ENCODE measurements at regions not wholly inside any gene's neighbourhood (a gene's known extent, or its start where the extent isn't known, plus 50 kb on each side); places are given as distances from the start of the nearest gene placed in this dataset.

GRCh38 chr14:97977651-97978261 is 1180.6 kb downstream of the VRK1 start:
- no peak overlapping the region for H3K4me3 ChIP-seq (ENCODE audit: low read depth, low read length)
- POLR2A ChIA-PET = no interaction called here

GRCh38 chr14:97978341-97978740 is 1181.2 kb downstream of the VRK1 start:
- H3K36me3 ChIP-seq (ENCODE audit: control insufficient read depth in 2 of 2, insufficient read depth in 1 of 2, low read length in 2 of 2) = no peaks in the 10 kb centered on the region
- no peak overlapping the region for H3K27ac ChIP-seq (ENCODE audit: extremely low read depth, low read depth, low read length)
- no peak overlapping the region for H3K4me3 ChIP-seq (ENCODE audit: low read depth, low read length)
- ChIA-PET POLR2A (no interaction called here), CTCF (interaction anchor here (0.6 to 1.3 kb wide), 10 partner anchors 16 to 1294 kb away, joined by 3 to 6 read pairs (median 3); partner anchors contain the start of gene BCL11B)
- H3K4me1 ChIP-seq (ENCODE audit: control insufficient read depth, insufficient read depth, low read length) = no peaks in the 10 kb centered on the region
- H3K9me3 ChIP-seq (ENCODE audit: control insufficient read depth, insufficient read depth, low read depth, low read length) = no peaks in the 10 kb centered on the region
- TF ChIP-seq ZSCAN18 (tag by site-specific recombination; IDR thresholded peaks at IDR 0.05) (no peak), ZNF510 (tag by site-specific recombination; IDR thresholded peaks at IDR 0.05; ENCODE audit: insufficient replicate concordance) (no peak), ZNF280C (tag by site-specific recombination; IDR thresholded peaks at IDR 0.05) (no peak), SCRT1 (tag by site-specific recombination; IDR thresholded peaks at IDR 0.05; ENCODE audit: borderline replicate concordance) (no peak), ZNF677 (tag by site-specific recombination; IDR thresholded peaks at IDR 0.05) (no peak), ZNF324 (tag by site-specific recombination; IDR thresholded peaks at IDR 0.05) (no peak), ZSCAN30 (tag by site-specific recombination; IDR thresholded peaks at IDR 0.05) (no peak), GFI1B (tag by site-specific recombination; IDR thresholded peaks at IDR 0.05) (no peak), ZNF2 (tag by site-specific recombination; IDR thresholded peaks at IDR 0.05) (no peak), ZNF426 (tag by site-specific recombination; IDR thresholded peaks at IDR 0.05) (no peak), ZNF747 (tag by site-specific recombination; IDR thresholded peaks at IDR 0.05) (no peak)

More at GRCh38 chr14:97977651-97978261, 1180.6 kb downstream of the VRK1 start:
- no peak overlapping the region for H3K27ac ChIP-seq (ENCODE audit: extremely low read depth, low read depth, low read length)
- CTCF ChIA-PET = interaction anchor here (0.6 to 1.3 kb wide), 6 partner anchors 15 to 1294 kb away, joined by 3 read pairs; partner anchors contain the start of gene BCL11B
- no peaks in the 10 kb centered on the region for H3K4me1 ChIP-seq (ENCODE audit: control insufficient read depth, insufficient read depth, low read length)
- no peaks in the 10 kb centered on the region for H3K36me3 ChIP-seq (ENCODE audit: control insufficient read depth in 2 of 2, insufficient read depth in 1 of 2, low read length in 2 of 2)
- TF ChIP-seq SETDB1 (IDR thresholded peaks at IDR 0.05; ENCODE audit: insufficient read length, low read length) = no peak
- no peak for TF ChIP-seq AEBP2 (tag by site-specific recombination; IDR thresholded peaks at IDR 0.05; ENCODE audit: borderline replicate concordance)
- no peak for TF ChIP-seq YY2 (tag by site-specific recombination; IDR thresholded peaks at IDR 0.05)
- no peak for TF ChIP-seq ZNF843 (tag by site-specific recombination; IDR thresholded peaks at IDR 0.05)
- no peak for TF ChIP-seq ZNF335 (tag by site-specific recombination; conservative IDR thresholded peaks at IDR 0.05)
- no peak for TF ChIP-seq PRDM10 (tag by site-specific recombination; IDR thresholded peaks at IDR 0.05)
- TF ChIP-seq ZNF549 (tag by site-specific recombination; IDR thresholded peaks at IDR 0.05) = no peak
- no peak for TF ChIP-seq ZNF132 (tag by site-specific recombination; IDR thresholded peaks at IDR 0.05; ENCODE audit: borderline replicate concordance)
- TF ChIP-seq ZNF513 (tag by site-specific recombination; IDR thresholded peaks at IDR 0.05) = no peak
- no peak for TF ChIP-seq ZSCAN23 (tag by site-specific recombination; IDR thresholded peaks at IDR 0.05)
- no peaks in the 10 kb centered on the region for H3K9me3 ChIP-seq (ENCODE audit: control insufficient read depth, insufficient read depth, low read depth, low read length)
